A673 (cell line): ENCODE measurements at regions not wholly inside any gene's neighbourhood (a gene's known extent, or its start where the extent isn't known, plus 50 kb on each side); places are given as distances from the start of the nearest gene placed in this dataset.

Experiments used
- CTCF ChIP-seq: fragments of 300-800, 200-600 bp; sonication (generic); conservative IDR thresholded peaks from 2 replicates; pipeline ENCODE4 v1.5.1; 2017; ENCODE audit warnings: low read depth, mild to moderate bottlenecking, antibody characterized with exemption, low read length, moderate library complexity, mixed read lengths
- EZH2 ChIP-seq: fragments of 200-600 bp; sonication (generic); IDR thresholded peaks from 2 replicates; pipeline ENCODE4 v1.6.1; 2017; ENCODE audit warnings: borderline replicate concordance, low read depth, mild to moderate bottlenecking, mixed read lengths, antibody characterized with exemption, low read length; ENCODE audit not compliant: poor library complexity, severe bottlenecking

- TF ChIP-seq CTCF (no peak), EZH2 (no peak)
These were observed 245.7 kb downstream of the AR start for GRCh38 chrX:67789536-67789935.
